ENCODE measurements at regions not wholly inside any gene's neighbourhood (a gene's known extent, or its start where the extent isn't known, plus 50 kb on each side); places are given as distances from the start of the nearest gene placed in this dataset.
"Not testable (repeated sequence)": the region's sequence is repeated elsewhere in the genome, so short reads cannot be mapped to it uniquely, and the experiment has no call there.

DNA sequence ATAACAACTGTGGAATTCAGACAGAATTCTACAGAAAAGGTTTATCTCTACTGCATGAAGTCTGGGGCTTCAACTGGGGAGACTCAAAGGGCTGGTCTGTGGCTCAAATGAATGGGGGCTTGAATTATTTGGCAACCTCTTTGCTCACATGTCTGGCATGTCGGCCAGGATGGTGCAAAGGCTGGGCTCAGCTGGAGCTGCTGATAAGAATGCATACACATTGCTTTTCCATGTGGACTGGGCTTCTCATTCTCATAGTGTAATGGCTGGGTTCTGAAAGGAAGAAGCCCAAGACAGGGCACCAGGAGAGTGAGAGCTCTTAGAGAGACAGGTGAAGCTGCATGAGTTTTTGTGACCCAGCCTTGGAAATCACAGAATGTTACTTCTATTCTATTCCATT lies 194.3 kb upstream of the SGO1 start:
- no peaks in the 10 kb centered on the region for H3K9me3 Mint-ChIP-seq

DNA sequence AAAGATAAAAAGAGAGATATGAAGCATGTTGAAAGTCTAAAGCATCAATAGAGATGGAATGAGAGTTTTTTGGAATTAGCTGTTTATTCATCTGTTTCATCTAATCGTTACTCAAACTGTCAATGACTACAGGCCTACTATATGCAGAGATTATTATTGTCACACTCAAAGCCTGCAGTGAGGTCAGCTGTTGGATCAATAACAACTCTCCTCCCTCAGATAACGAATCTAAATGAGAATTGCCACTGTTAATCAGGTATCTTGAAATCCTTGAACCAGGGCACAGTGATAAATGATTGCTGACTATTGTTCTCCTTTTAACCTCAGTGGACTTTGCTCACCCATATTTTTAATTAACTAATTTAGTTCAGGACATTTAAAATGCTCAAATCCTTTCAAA lies 192.3 kb upstream of the SGO1 start:
- intact Hi-C loops (cut with micrococcal nuclease) = no loop called here
- no peak for DNase-seq
- Mint-ChIP-seq H3K9me3 (no peaks in the 10 kb centered on the region), H3K4me3 (no peak overlapping the region), H3K27ac (no peak overlapping the region), H3K4me1 (ENCODE audit: low read depth) (no peaks in the 10 kb centered on the region), H3K27me3 (no peaks in the 10 kb centered on the region), H3K36me3 (no peaks in the 10 kb centered on the region)
- CTCF ChIA-PET = no interaction called here
- POLR2A ChIA-PET = no interaction called here

More for the DNA sequence above, 194.3 kb upstream of the SGO1 start:
- no peak overlapping the region for H3K4me3 Mint-ChIP-seq
- ChIA-PET CTCF (interaction anchor here (0.8 kb wide), 1 partner anchor 41 kb away, joined by 3 read pairs; no protein-coding TSS in a partner anchor), POLR2A (no interaction called here)
- H3K36me3 Mint-ChIP-seq = no peaks in the 10 kb centered on the region
- no peaks in the 10 kb centered on the region for H3K27me3 Mint-ChIP-seq
- no peak for DNase-seq
- H3K4me1 Mint-ChIP-seq (ENCODE audit: low read depth) = no peaks in the 10 kb centered on the region
- intact Hi-C loops (cut with micrococcal nuclease) = no loop called here
- H3K27ac Mint-ChIP-seq = no peak overlapping the region

DNA sequence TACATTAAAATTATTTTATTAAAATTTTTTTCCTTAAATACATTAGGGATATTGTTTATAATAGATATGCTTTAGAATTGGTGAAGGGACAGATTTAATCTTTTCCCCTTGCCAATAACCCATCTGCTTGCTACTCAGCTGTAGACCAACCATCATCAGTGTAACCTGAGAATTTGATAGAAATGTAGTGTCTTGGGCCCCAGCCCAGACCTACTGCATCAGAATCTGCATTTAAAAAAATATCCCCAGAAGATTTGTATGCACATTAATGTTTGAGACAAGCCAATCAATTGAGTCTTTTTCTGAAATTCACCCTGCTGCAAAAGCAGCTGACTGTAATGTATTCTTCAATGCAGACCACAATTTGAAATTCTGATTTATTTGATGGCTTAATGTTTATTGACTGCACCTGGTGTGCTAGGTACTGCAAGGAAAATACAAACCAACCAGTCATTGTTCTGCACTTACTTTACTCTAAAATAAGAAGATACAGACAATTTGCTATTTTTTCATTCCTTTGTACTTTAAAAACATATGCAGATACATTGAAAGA lies 190.7 kb upstream of the SGO1 start:
- Mint-ChIP-seq H3K36me3 (no peaks in the 10 kb centered on the region), H3K9me3 (no peaks in the 10 kb centered on the region), H3K27ac (no peak overlapping the region), H3K4me1 (ENCODE audit: low read depth) (no peaks in the 10 kb centered on the region), H3K4me3 (no peak overlapping the region), H3K27me3 (no peaks in the 10 kb centered on the region)
- intact Hi-C loops (cut with micrococcal nuclease) = no loop called here
- DNase-seq = no peak
- POLR2A ChIA-PET = no interaction called here
- CTCF ChIA-PET = no interaction called here

DNA sequence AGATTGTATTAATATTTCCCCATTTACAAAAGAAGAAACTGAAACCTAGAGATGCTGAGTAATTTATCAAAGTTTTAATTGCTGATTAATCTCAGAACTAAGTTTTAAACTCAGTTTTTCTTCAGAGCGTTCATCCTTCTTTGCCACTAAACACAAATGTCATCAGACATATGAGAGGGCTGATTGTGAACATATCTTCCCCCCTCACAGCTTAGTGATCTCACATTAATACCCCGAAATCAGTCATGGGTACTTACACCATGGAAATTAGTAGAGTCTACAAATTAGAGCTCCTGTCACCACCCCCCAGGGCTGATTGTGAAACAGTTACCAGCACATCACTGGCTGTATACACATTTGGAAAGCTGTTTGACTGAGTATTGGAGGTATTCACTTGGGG lies 189.3 kb upstream of the SGO1 start:
- Mint-ChIP-seq H3K4me1 (ENCODE audit: low read depth) (no peaks in the 10 kb centered on the region), H3K36me3 (no peaks in the 10 kb centered on the region), H3K27me3 (no peaks in the 10 kb centered on the region), H3K27ac (no peak overlapping the region), H3K9me3 (no peaks in the 10 kb centered on the region), H3K4me3 (no peak overlapping the region)
- ChIA-PET CTCF (no interaction called here), POLR2A (no interaction called here)
- intact Hi-C loops (cut with micrococcal nuclease) = no loop called here
- DNase-seq = no peak

DNA sequence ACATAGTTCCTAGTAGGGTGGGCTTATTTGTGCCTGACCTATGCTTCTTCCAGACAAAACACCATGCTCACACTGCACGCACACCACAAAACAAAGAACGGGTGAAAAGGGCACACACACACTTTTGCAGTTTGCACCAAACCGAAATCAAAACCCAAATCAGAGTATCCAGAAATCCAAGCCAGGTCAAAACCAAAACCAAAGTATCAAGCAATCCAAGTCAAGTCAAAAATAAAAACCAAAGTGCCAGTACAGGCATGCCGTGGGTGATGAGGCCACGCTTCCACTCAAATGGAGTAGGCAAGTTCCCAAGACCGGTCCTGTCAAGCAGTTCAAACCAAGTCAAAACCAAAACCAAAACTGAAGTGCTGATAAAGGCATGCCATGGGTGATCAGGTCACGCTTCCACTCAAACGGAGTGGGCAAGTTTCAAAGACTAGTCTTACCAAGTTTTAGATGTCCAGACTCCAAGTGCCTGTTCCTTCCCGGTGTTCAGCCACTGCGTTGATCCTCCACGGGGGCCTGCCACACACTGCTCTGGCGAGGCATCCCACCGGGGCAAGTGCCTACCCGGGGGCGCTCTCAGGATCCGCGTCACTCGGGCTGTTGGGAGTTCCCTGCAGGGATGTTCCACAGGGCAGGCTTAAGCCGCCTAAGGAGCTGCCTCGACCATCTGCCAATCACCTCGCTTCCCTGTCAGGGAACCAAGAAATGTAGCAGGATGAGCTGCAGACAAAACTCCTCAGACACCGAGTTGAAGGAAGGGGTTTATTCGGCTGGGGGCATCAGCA lies 184.5 kb upstream of the SGO1 start:
- intact Hi-C loops (cut with micrococcal nuclease); CTCF ChIA-PET; H3K4me3 Mint-ChIP-seq; H3K27ac Mint-ChIP-seq; H3K9me3 Mint-ChIP-seq; POLR2A ChIA-PET; H3K4me1 Mint-ChIP-seq (ENCODE audit: low read depth); H3K36me3 Mint-ChIP-seq; H3K27me3 Mint-ChIP-seq; DNase-seq: not testable (repeated sequence)

DNA sequence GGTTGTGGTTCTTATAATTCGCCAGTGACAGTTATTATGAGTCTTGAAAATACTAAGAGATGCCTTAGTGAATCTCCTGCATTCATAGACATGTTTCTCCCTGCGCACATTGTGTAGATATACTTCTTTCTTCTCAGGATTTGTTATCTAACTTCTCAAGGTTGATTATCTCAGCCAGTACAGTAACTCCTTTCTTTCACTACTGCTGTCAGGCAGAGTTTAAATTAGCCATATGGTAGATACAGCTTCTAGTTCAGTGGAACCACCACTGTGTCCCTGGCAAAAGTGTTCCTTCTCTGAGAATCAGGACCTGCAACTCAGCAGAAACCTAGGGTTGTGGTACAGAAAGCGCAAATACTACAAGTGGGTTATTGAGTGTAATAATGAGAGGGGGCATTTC lies 175.0 kb upstream of the SGO1 start:
- Mint-ChIP-seq H3K27ac (no peak overlapping the region), H3K9me3 (peaks cover 5% of the 10 kb centered on the region), H3K27me3 (no peaks in the 10 kb centered on the region), H3K4me1 (ENCODE audit: low read depth) (no peaks in the 10 kb centered on the region), H3K36me3 (peaks cover 3% of the 10 kb centered on the region), H3K4me3 (no peak overlapping the region)
- ChIA-PET CTCF (no interaction called here), POLR2A (no interaction called here)
- DNase-seq = no peak
- intact Hi-C loops (cut with micrococcal nuclease) = no loop called here

DNA sequence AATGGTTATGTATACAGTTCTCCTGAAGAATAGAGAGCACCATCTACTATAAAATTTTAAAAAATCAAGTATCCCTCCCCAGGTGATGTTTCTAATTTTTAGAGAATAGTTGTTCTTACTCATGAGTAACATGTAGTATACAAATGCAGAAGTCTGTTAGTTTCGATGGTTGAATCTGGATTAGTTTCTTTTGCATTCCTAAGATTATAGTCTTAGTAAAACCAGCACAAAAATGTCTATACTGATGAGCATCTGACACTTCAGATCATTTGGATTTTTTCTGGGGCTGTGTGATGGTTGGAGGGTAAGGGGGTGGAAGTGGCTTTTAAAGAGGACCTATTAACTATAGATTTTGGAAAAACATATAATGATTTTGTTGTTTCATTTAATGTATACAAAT lies 167.3 kb upstream of the SGO1 start:
- CTCF ChIA-PET = no interaction called here
- Mint-ChIP-seq H3K27ac (no peak overlapping the region), H3K4me1 (ENCODE audit: low read depth) (no peaks in the 10 kb centered on the region), H3K27me3 (no peaks in the 10 kb centered on the region), H3K4me3 (no peak overlapping the region), H3K36me3 (no peaks in the 10 kb centered on the region), H3K9me3 (peaks cover 4% of the 10 kb centered on the region)
- POLR2A ChIA-PET = no interaction called here
- DNase-seq = no peak
- intact Hi-C loops (cut with micrococcal nuclease) = no loop called here

DNA sequence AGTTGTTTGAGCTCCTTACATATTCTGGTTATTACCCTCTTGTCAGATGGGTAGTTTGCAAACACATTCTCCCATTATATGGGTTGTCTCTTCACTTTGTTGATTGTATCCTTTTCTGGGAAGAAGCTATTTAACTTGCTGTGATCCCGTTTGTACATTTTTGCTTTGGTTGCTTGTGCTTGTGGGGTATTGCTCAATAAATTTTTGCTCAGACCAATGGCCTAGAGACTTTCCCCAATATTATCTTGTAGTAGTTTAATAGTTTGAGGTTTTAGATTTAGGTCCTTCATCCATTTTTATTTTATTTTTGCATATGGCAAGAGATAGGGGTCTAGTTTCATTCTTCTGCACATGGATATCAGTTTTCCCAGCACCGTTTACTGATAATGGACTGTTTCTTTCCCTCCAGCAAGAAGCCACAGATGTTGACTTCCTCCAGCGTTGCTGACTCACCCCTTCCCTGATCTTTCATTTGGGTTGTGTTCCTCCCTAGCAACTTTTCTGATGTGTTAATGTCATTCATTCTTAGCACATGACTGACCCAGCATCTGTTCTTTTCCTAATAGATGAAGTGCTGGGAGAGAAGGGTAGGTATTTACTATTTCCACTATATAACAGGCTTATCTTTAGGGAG lies 166.7 kb upstream of the SGO1 start:
- Mint-ChIP-seq H3K9me3 (no peaks in the 10 kb centered on the region), H3K4me1 (ENCODE audit: low read depth) (no peaks in the 10 kb centered on the region), H3K27me3 (no peaks in the 10 kb centered on the region), H3K36me3 (no peaks in the 10 kb centered on the region), H3K27ac (no peak overlapping the region), H3K4me3 (no peak overlapping the region)
- ChIA-PET CTCF (no interaction called here), POLR2A (interaction anchor here (0.6 kb wide), 1 partner anchor 434 kb away, joined by 3 read pairs; no protein-coding TSS in a partner anchor)
- intact Hi-C loops (cut with micrococcal nuclease) = no loop called here
- DNase-seq = no peak

DNA sequence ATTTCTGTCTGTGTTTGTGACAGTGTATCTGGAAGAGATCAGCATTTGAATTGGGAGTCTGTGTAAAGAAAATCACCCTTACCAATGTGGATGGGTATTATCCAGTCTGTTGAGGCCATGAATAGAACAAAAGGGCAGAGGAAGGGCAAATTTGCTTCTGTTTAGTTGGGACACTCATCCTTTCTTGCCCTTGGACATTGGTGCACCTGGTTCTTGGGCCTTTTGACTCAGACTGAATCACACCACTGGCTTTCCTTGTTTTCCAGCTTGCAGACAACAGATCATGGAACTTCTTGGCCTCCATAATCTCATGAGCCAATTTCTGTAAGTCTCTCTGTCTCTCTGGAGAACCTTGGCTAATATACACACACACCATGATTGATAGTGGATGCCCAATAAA lies 164.4 kb upstream of the SGO1 start:
- Mint-ChIP-seq H3K9me3 (no peaks in the 10 kb centered on the region), H3K4me1 (ENCODE audit: low read depth) (no peaks in the 10 kb centered on the region), H3K27me3 (no peaks in the 10 kb centered on the region), H3K4me3 (no peak overlapping the region), H3K27ac (no peak overlapping the region), H3K36me3 (no peaks in the 10 kb centered on the region)
- CTCF ChIA-PET = interaction anchor here (0.6 kb wide), 1 partner anchor 1313 kb away, joined by 4 read pairs; no protein-coding TSS in a partner anchor
- no peak for DNase-seq
- POLR2A ChIA-PET = no interaction called here
- intact Hi-C loops (cut with micrococcal nuclease) = no loop called here

DNA sequence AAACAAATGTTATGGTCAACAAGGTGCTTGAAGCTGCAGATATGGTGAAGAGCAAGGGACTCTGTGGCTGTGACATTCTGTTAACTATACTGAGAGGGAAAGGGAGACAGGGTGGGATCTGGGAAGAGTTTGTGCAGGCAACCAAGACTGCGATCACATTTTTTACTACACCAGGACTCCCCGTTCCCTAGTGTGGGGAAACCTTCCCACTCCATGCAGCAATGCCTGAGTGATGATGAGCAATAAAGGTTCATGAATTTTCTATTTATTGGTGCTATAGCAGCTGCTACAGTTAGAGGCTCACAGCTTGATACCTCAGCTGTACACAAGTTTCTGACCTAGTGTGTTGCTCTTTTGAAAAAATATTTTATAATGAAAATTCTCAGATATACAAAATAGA lies 160.9 kb upstream of the SGO1 start:
- H3K27me3 Mint-ChIP-seq = no peaks in the 10 kb centered on the region
- no peak overlapping the region for H3K27ac Mint-ChIP-seq
- no peak for DNase-seq
- no peak overlapping the region for H3K4me3 Mint-ChIP-seq
- CTCF ChIA-PET = no interaction called here
- POLR2A ChIA-PET = no interaction called here
- intact Hi-C loops (cut with micrococcal nuclease) = no loop called here
- no peaks in the 10 kb centered on the region for H3K36me3 Mint-ChIP-seq
- no peaks in the 10 kb centered on the region for H3K4me1 Mint-ChIP-seq (ENCODE audit: low read depth)
- H3K9me3 Mint-ChIP-seq = no peaks in the 10 kb centered on the region

DNA sequence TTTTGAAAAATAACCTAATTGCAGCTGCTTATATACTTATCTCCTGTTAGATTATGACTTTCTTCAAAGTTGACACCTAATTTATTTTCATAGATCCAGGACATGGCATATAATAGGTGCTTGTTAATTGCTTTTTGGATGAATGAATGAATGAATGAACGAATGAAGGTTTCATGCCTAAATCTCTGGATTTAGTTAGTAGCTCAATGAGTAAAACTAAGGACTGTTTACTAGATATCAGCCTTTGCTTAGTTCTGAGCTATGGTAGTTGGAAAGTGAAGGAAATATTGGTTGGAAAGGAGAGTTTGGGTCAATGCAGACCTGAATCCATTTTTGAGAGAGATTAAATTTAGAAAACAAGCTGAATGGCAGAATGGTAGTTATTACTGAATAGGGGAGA lies 160.4 kb upstream of the SGO1 start:
- intact Hi-C loops (cut with micrococcal nuclease) = no loop called here
- no peaks in the 10 kb centered on the region for H3K9me3 Mint-ChIP-seq
- no peak overlapping the region for H3K4me3 Mint-ChIP-seq
- H3K27ac Mint-ChIP-seq = no peak overlapping the region
- no peaks in the 10 kb centered on the region for H3K36me3 Mint-ChIP-seq
- no peak for DNase-seq
- no peaks in the 10 kb centered on the region for H3K4me1 Mint-ChIP-seq (ENCODE audit: low read depth)
- no peaks in the 10 kb centered on the region for H3K27me3 Mint-ChIP-seq
- ChIA-PET POLR2A (no interaction called here), CTCF (no interaction called here)

DNA sequence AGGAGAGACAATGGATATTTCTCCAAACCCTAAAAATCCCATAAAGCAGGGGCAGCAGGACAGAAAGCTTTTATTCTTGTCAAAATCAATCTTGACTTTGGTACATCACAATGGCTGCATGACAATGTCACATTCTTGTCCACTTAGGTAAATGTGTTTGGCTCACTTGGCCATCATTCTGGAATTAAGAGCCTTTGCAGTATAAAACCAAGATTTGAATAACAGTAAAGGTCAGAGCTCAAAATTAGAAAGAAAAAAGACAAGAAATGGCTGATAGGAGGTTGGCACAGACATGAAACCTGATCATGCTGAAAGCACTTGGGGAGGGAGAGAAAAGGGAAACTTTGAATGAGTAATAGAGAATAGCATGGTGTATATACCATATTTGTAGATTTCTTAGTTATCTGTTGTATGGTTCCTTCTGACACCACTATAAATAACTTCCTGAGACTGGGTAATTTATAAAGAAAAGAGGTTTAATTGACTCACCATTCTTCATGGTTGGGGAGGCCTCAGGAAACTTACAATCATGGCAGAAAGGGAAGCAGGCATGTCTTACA lies 158.5 kb upstream of the SGO1 start:
- CTCF ChIA-PET = no interaction called here
- Mint-ChIP-seq H3K36me3 (no peaks in the 10 kb centered on the region), H3K27me3 (no peaks in the 10 kb centered on the region), H3K9me3 (no peaks in the 10 kb centered on the region), H3K4me3 (no peak overlapping the region), H3K27ac (no peak overlapping the region), H3K4me1 (ENCODE audit: low read depth) (no peaks in the 10 kb centered on the region)
- no peak for DNase-seq
- intact Hi-C loops (cut with micrococcal nuclease) = loop anchor here (5.0 kb wide), 1 partner anchor 1548 kb away; no protein-coding TSS in a partner anchor
- POLR2A ChIA-PET = no interaction called here

DNA sequence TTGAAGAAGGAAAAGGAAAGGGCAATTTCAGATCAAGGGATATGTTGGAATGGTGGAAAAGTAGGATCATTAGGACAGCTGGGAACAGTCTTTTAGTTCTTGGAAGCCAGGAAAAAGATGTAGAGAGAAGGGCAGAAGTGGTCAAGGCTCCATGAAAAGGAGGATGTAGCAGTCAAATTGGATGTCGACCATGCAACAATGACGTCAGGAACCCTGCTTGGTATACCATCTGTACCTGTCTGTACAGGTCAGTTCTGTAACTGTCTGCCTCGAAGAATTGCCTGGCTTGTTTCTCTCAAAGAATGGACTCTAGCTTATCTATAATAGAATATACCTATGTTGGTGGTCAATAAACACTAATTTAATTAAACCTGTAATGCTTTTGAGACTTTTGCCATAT lies 157.8 kb upstream of the SGO1 start:
- Mint-ChIP-seq H3K36me3 (no peaks in the 10 kb centered on the region), H3K9me3 (no peaks in the 10 kb centered on the region), H3K4me3 (no peak overlapping the region), H3K4me1 (ENCODE audit: low read depth) (no peaks in the 10 kb centered on the region), H3K27ac (no peak overlapping the region), H3K27me3 (no peaks in the 10 kb centered on the region)
- intact Hi-C loops (cut with micrococcal nuclease) = loop anchor here (5.0 kb wide), 1 partner anchor 1549 kb away; no protein-coding TSS in a partner anchor
- ChIA-PET POLR2A (no interaction called here), CTCF (no interaction called here)
- no peak for DNase-seq
